ENCODE measurements at regions not wholly inside any gene's neighbourhood (a gene's known extent, or its start where the extent isn't known, plus 50 kb on each side); places are given as distances from the start of the nearest gene placed in this dataset.

GRCh38 chr6:163723759-163724158 lies 309.2 kb downstream of the QKI start:
- DNase-seq (ENCODE audit: low read depth in 4 of 4, low spot score in 3 of 4): no peak

- no peak for DNase-seq (ENCODE audit: low read depth in 4 of 4, low spot score in 3 of 4)
Measured at GRCh38 chr6:163721922-163722692, 307.6 kb downstream of the QKI start.

- DNase-seq (ENCODE audit: low read depth in 4 of 4, low spot score in 3 of 4): no peak
Measured at GRCh38 chr6:163721435-163721834, 306.9 kb downstream of the QKI start.

- no peak for DNase-seq (ENCODE audit: low read depth in 4 of 4, low spot score in 3 of 4)
Measured at GRCh38 chr6:163720460-163721235, 306.1 kb downstream of the QKI start.

GRCh38 chr6:163720005-163720404 lies 305.5 kb downstream of the QKI start:
- DNase-seq (ENCODE audit: low read depth in 4 of 4, low spot score in 3 of 4): no peak

GRCh38 chr6:163719028-163719742 lies 304.7 kb downstream of the QKI start:
- DNase-seq (ENCODE audit: low read depth in 4 of 4, low spot score in 3 of 4): no peak

GRCh38 chr6:163718537-163718936 lies 304.0 kb downstream of the QKI start:
- no peak for DNase-seq (ENCODE audit: low read depth in 4 of 4, low spot score in 3 of 4)

GRCh38 chr6:163717106-163717764 lies 302.7 kb downstream of the QKI start:
- DNase-seq (ENCODE audit: low read depth in 4 of 4, low spot score in 3 of 4): no peak

GRCh38 chr6:163716690-163717089 lies 302.2 kb downstream of the QKI start:
- no peak for DNase-seq (ENCODE audit: low read depth in 4 of 4, low spot score in 3 of 4)

GRCh38 chr6:163715846-163716245 lies 301.3 kb downstream of the QKI start:
- no peak for DNase-seq (ENCODE audit: low read depth in 4 of 4, low spot score in 3 of 4)

- no peak for DNase-seq (ENCODE audit: low read depth in 4 of 4, low spot score in 3 of 4)
Measured at GRCh38 chr6:163714179-163714578, 299.7 kb downstream of the QKI start.

GRCh38 chr6:163712981-163713380 lies 298.5 kb downstream of the QKI start:
- no peak for DNase-seq (ENCODE audit: low read depth in 4 of 4, low spot score in 3 of 4)

- no peak for DNase-seq (ENCODE audit: low read depth in 4 of 4, low spot score in 3 of 4)
Measured at GRCh38 chr6:163712566-163712961, 298.0 kb downstream of the QKI start.

GRCh38 chr6:163711615-163712565 lies 297.4 kb downstream of the QKI start:
- DNase-seq (ENCODE audit: low read depth in 4 of 4, low spot score in 3 of 4): no peak

- DNase-seq (ENCODE audit: low read depth in 4 of 4, low spot score in 3 of 4): no peak
Measured at GRCh38 chr6:163710532-163711470, 296.3 kb downstream of the QKI start.

- no peak for DNase-seq (ENCODE audit: low read depth in 4 of 4, low spot score in 3 of 4)
Measured at GRCh38 chr6:163709693-163710092, 295.2 kb downstream of the QKI start.

- no peak for DNase-seq (ENCODE audit: low read depth in 4 of 4, low spot score in 3 of 4)
Measured at GRCh38 chr6:163709255-163709654, 294.7 kb downstream of the QKI start.

- no peak for DNase-seq (ENCODE audit: low read depth in 4 of 4, low spot score in 3 of 4)
Measured at GRCh38 chr6:163708466-163708865, 293.9 kb downstream of the QKI start.
